Testis (tissue), 2 donors: ENCODE measurements at regions not wholly inside any gene's neighbourhood (a gene's known extent, or its start where the extent isn't known, plus 50 kb on each side); places are given as distances from the start of the nearest gene placed in this dataset.

ENCODE experiments used
- DNase-seq: peaks from one replicate; pipeline ENCODE4 v3.0.0-alpha.2; 2019
- H3K27ac ChIP-seq, 2 donors: fragments of 200-600 bp; sonication (generic); one replicate each; pipeline ENCODE4 v1.5.1; 2019
- H3K27me3 ChIP-seq: fragments of 200-600 bp; sonication (generic); one replicate; pipeline ENCODE4 v1.5.1; 2019
- H3K36me3 ChIP-seq: fragments of 200-600 bp; sonication (generic); one replicate; pipeline ENCODE4 v1.5.1; 2017; ENCODE audit warnings: low read depth; ENCODE audit errors: missing control alignments
- H3K4me1 ChIP-seq: fragments of 200-600 bp; sonication (generic); one replicate; pipeline ENCODE4 v1.5.1; 2019
- H3K4me3 ChIP-seq, 2 donors: fragments of 200-600 bp; sonication (generic); one replicate each; pipeline ENCODE4 v1.5.1; 2017 to 2019
- H3K9me3 ChIP-seq: fragments of 200-600 bp; sonication (generic); one replicate; pipeline ENCODE4 v1.5.1; 2017
- CTCF ChIP-seq, 3 experiments: fragments of 450-650 bp in 2 of 3; fragments of 200-600 bp in 1 of 3; sonication (generic) in 1 of 3; IDR thresholded peaks; one replicate each; pipeline ENCODE4 v1.5.1; 2016 to 2019; ENCODE audit warnings: antibody characterized with exemption in 3 of 3, mild to moderate bottlenecking in 2 of 3, moderate library complexity in 1 of 3
- POLR2A ChIP-seq: fragments of 450-650 bp; IDR thresholded peaks from one replicate; pipeline ENCODE4 v1.6.1; 2017; ENCODE audit warnings: antibody characterized with exemption, mild to moderate bottlenecking, moderate library complexity
- WGBS, 2 donors: methylation state at CpG; one replicate each; pipeline ENCODE4 v1.1.5; 2018; 5-methylcytosine and 5-hydroxymethylcytosine counted together
- intact Hi-C: fragments of 100-400 bp; cut with DNase I; formaldehyde crosslinking; loops from one replicate; pipeline ENCODE4 v1.15.1; 2023; ENCODE audit warnings: low total_unique reads

- 84 to 89% methylated on average over 8 of the region's 8 CpGs for WGBS, 2 donors
- no peak overlapping the region for H3K27ac ChIP-seq
- DNase-seq = no peak
- TF ChIP-seq POLR2A (no peak), CTCF (IDR thresholded peaks at IDR 0.05) (no peak)
- no peaks in the 10 kb centered on the region for H3K36me3 ChIP-seq
- no peak overlapping the region for H3K4me3 ChIP-seq
- no peaks in the 10 kb centered on the region for H3K4me1 ChIP-seq
- intact Hi-C loops = no loop called here
- no peaks in the 10 kb centered on the region for H3K27me3 ChIP-seq
- no peaks in the 10 kb centered on the region for H3K9me3 ChIP-seq
These were observed 249.6 kb upstream of the TNRC6C start for GRCh38 chr17:77708936-77709335.

GRCh38 chr17:77709594-77709993 is 248.9 kb upstream of the TNRC6C start:
- Histone ChIP-seq H3K9me3 (no peaks in the 10 kb centered on the region), H3K4me3 (no peak overlapping the region), H3K27ac (no peak overlapping the region), H3K36me3 (no peaks in the 10 kb centered on the region), H3K27me3 (no peaks in the 10 kb centered on the region), H3K4me1 (no peaks in the 10 kb centered on the region)
- WGBS, 2 donors = 71 to 89% methylated on average over 5 of the region's 5 CpGs
- intact Hi-C loops = no loop called here
- TF ChIP-seq POLR2A (no peak), CTCF (IDR thresholded peaks at IDR 0.05) (no peak)
- DNase-seq = no peak

GRCh38 chr17:77712578-77712977 is 245.9 kb upstream of the TNRC6C start:
- H3K36me3 ChIP-seq = no peaks in the 10 kb centered on the region
- intact Hi-C loops = no loop called here
- H3K9me3 ChIP-seq = no peaks in the 10 kb centered on the region
- H3K27ac ChIP-seq = no peak overlapping the region
- no peaks in the 10 kb centered on the region for H3K4me1 ChIP-seq
- no peak for TF ChIP-seq POLR2A
- TF ChIP-seq CTCF (IDR thresholded peaks at IDR 0.05) = no peak
- H3K27me3 ChIP-seq = no peaks in the 10 kb centered on the region
- H3K4me3 ChIP-seq = no peak overlapping the region
- DNase-seq = no peak

GRCh38 chr17:77716289-77716926 is 242.1 kb upstream of the TNRC6C start:
- H3K27me3 ChIP-seq = no peaks in the 10 kb centered on the region
- H3K36me3 ChIP-seq = no peaks in the 10 kb centered on the region
- H3K4me3 ChIP-seq = no peak overlapping the region
- no peak for TF ChIP-seq CTCF (IDR thresholded peaks at IDR 0.05)
- H3K27ac ChIP-seq = no peak overlapping the region
- DNase-seq = no peak
- intact Hi-C loops = no loop called here
- no peaks in the 10 kb centered on the region for H3K9me3 ChIP-seq
- H3K4me1 ChIP-seq = no peaks in the 10 kb centered on the region
- 25 to 42% methylated on average over 1 of the region's 1 CpG for WGBS, 2 donors

- intact Hi-C loops = no loop called here
- Histone ChIP-seq H3K36me3 (no peaks in the 10 kb centered on the region), H3K4me3 (no peak overlapping the region), H3K4me1 (no peaks in the 10 kb centered on the region), H3K9me3 (no peaks in the 10 kb centered on the region), H3K27me3 (no peaks in the 10 kb centered on the region), H3K27ac (no peak overlapping the region)
- DNase-seq = no peak
- 66 to 82% methylated on average over 11 of the region's 11 CpGs for WGBS, 2 donors
- TF ChIP-seq CTCF (IDR thresholded peaks at IDR 0.05) (no peak), POLR2A (no peak)
These were observed 240.4 kb upstream of the TNRC6C start for GRCh38 chr17:77717941-77718668.
